ENCODE measurements at regions not wholly inside any gene's neighbourhood (a gene's known extent, or its start where the extent isn't known, plus 50 kb on each side); places are given as distances from the start of the nearest gene placed in this dataset.

DNA sequence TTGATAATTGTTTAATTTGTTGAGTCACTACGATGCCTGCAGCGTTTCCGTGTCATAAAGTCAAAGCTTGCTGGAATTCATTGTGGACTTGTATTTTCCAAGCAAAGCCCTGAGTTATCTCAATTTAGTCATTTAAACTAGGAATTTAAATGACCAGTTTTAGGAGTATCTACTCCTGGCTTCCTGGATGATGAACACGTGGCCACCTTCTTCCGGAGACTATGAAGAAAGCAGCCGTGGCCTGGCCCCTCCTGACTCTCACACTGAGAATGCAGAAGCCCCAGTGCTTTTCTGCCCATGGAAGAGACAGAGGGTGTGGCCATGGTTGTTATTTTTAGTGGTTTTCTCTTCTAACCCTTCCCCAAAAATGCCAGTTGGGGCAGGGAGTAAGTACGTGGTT is 250.7 kb upstream of the GATB start:
- POLR2A ChIA-PET = no interaction called here
- H3K4me3 ChIP-seq (ENCODE audit: low read depth, low read length) = no peak overlapping the region
- TF ChIP-seq, protein P1, sequence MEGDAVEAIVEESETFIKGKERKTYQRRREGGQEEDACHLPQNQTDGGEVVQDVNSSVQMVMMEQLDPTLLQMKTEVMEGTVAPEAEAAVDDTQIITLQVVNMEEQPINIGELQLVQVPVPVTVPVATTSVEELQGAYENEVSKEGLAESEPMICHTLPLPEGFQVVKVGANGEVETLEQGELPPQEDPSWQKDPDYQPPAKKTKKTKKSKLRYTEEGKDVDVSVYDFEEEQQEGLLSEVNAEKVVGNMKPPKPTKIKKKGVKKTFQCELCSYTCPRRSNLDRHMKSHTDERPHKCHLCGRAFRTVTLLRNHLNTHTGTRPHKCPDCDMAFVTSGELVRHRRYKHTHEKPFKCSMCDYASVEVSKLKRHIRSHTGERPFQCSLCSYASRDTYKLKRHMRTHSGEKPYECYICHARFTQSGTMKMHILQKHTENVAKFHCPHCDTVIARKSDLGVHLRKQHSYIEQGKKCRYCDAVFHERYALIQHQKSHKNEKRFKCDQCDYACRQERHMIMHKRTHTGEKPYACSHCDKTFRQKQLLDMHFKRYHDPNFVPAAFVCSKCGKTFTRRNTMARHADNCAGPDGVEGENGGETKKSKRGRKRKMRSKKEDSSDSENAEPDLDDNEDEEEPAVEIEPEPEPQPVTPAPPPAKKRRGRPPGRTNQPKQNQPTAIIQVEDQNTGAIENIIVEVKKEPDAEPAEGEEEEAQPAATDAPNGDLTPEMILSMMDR (IDR thresholded peaks at IDR 0.05; ENCODE audit: insufficient read depth, low read length, missing control alignments) = no peak
- CTCF ChIA-PET = no interaction called here
- DNase-seq (ENCODE audit: low read depth, low spot score) = no peak

- TF ChIP-seq, protein P1 (IDR thresholded peaks at IDR 0.05; ENCODE audit: insufficient read depth, low read length, missing control alignments) = no peak
- CTCF ChIA-PET = no interaction called here
- DNase-seq (ENCODE audit: low read depth, low spot score) = no peak
- POLR2A ChIA-PET = no interaction called here
- H3K4me3 ChIP-seq (ENCODE audit: low read depth, low read length) = no peak overlapping the region
Observed at GRCh38 chr4:152010710-152011079, 249.9 kb upstream of the GATB start.

DNA sequence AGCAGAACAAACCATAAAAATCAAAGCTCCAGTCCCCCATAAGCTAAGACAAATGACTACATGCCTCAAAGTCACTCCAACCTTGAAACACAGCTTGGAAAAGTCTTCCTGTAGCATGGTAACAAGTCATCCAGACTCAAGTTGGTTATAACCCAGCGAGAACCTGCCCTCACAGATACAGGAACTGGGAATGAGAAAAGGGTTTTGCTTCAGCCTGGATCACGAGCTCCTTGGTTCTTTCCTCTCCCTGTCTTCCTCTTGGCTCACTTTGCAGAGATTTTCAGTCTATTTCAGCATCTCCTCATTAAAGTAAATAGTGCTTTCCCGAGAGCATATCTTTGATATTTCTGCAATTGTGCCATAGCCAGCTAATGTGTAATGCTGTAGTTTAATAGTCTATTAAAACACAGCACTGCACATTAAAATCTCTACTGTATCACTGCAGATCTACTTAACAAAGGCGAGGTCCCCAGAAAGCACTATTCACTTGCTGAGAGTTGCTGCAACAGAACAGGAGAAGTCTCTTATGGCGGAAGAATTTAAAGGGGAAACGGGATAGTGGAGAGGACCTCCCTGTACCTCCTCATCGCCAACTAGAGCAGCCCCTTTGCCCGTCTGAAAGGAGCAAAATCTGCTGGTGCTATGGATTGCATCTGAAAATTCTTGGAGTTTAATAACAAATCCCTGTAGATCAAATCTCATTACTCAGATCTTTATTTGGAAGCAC is 249.3 kb upstream of the GATB start:
- no peak overlapping the region for H3K4me3 ChIP-seq (ENCODE audit: low read depth, low read length)
- ChIA-PET CTCF (interaction anchor here (0.8 kb wide), 1 partner anchor 23 kb away, joined by 3 read pairs; no protein-coding TSS in a partner anchor), POLR2A (no interaction called here)
- TF ChIP-seq, protein P1 (IDR thresholded peaks at IDR 0.05; ENCODE audit: insufficient read depth, low read length, missing control alignments) = no peak
- DNase-seq (ENCODE audit: low read depth, low spot score) = no peak

- TF ChIP-seq, protein P1 (IDR thresholded peaks at IDR 0.05; ENCODE audit: insufficient read depth, low read length, missing control alignments) = no peak
- CTCF ChIA-PET = no interaction called here
- POLR2A ChIA-PET = no interaction called here
- H3K4me3 ChIP-seq (ENCODE audit: low read depth, low read length) = no peak overlapping the region
- DNase-seq (ENCODE audit: low read depth, low spot score) = no peak
Observed at GRCh38 chr4:152009031-152009670, 248.3 kb upstream of the GATB start.

DNA sequence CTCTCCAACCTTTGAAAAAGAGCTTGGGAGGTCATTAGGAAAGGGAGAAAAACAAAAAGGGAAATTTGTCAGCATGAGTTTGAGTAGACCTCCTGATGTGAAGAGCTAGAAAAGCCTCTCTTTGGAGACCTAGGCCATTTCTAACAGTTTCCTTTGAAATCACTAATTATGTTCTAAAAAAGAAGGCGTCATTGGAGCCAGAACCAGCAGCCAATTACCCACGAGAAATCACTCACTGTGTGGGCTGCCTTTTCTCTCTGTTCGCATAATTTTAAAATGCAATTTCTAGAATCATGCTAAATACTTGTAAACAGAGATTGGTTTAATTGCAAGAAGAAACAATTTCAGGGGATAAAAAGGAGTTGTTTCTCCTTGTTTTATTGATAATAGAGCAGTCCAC is 246.3 kb upstream of the GATB start:
- DNase-seq (ENCODE audit: low read depth, low spot score) = no peak
- TF ChIP-seq, protein P1 (IDR thresholded peaks at IDR 0.05; ENCODE audit: insufficient read depth, low read length, missing control alignments) = no peak
- CTCF ChIA-PET = interaction anchor here (1.3 kb wide), 1 partner anchor 9 kb away, joined by 3 read pairs; no protein-coding TSS in a partner anchor
- POLR2A ChIA-PET = no interaction called here
- no peak overlapping the region for H3K4me3 ChIP-seq (ENCODE audit: low read depth, low read length)

DNA sequence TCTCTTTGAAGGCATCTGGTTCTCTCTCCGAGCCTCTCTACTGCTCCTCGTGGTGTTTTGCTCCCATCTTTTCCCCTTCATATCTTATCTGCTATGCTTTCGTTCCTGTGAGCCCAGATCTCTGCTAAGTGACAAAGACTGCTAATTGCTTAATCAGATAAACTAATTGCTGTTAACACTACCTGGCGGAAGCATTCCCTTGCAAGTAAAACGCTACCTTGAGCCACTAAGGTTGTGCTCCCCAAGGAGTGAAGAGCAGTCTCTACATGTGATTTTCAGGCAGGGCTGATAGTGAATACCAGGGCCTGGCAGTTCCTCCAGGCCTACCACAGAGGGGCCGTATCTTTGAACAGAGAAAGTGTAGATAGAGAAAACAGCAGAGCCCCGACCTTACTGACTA is 244.0 kb upstream of the GATB start:
- H3K4me3 ChIP-seq (ENCODE audit: low read depth, low read length) = no peak overlapping the region
- ChIA-PET POLR2A (no interaction called here), CTCF (no interaction called here)
- DNase-seq (ENCODE audit: low read depth, low spot score) = no peak
- TF ChIP-seq, protein P1 (IDR thresholded peaks at IDR 0.05; ENCODE audit: insufficient read depth, low read length, missing control alignments) = no peak
